ENCODE measurements at regions not wholly inside any gene's neighbourhood (a gene's known extent, or its start where the extent isn't known, plus 50 kb on each side); places are given as distances from the start of the nearest gene placed in this dataset.

DNA sequence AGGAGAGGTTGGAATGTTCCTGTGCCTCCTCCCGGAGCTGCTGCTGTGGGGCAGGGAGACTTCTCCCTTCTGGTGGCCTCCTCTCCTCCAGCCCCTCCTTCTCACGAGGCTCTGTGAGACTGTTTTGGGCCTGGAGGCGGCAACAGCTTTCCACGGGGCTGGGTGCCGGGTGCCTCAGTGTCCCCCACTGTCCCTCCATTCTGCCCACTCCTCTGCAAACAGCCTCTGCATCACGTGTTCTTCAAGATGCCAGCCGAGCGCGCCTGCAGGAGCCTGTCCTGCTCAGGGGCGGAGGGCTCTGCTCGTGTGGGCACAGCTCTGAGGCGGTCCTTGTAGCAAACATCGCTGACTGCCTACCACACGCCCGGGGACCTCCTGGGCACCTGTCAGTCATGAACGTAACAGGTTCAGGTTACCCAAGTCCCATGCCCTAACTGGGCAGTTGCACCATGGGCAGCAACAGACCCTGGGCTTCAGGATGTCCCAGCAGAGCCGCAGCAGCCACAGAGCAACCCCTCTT lies 70.8 kb downstream of the RRM2 start:
- no peak overlapping the region for H3K4me3 ChIP-seq (ENCODE audit: low read depth, low read length)
- in situ Hi-C loops (cut with HindIII; ENCODE audit: low sequenced_read_pairs), result no loop called here
- no peak for DNase-seq (ENCODE audit: low read depth)
- no peak for TF ChIP-seq CTCF (IDR thresholded peaks at IDR 0.05; ENCODE audit: low read depth, low read length, missing control alignments)

GRCh38 chr2:10193851-10194820 lies 71.6 kb downstream of the RRM2 start:
- DNase-seq (ENCODE audit: low read depth), result no peak
- no peak for TF ChIP-seq CTCF (IDR thresholded peaks at IDR 0.05; ENCODE audit: low read depth, low read length, missing control alignments)
- H3K4me3 ChIP-seq (ENCODE audit: low read depth, low read length), result no peak overlapping the region
- in situ Hi-C loops (cut with HindIII; ENCODE audit: low sequenced_read_pairs), result no loop called here

DNA sequence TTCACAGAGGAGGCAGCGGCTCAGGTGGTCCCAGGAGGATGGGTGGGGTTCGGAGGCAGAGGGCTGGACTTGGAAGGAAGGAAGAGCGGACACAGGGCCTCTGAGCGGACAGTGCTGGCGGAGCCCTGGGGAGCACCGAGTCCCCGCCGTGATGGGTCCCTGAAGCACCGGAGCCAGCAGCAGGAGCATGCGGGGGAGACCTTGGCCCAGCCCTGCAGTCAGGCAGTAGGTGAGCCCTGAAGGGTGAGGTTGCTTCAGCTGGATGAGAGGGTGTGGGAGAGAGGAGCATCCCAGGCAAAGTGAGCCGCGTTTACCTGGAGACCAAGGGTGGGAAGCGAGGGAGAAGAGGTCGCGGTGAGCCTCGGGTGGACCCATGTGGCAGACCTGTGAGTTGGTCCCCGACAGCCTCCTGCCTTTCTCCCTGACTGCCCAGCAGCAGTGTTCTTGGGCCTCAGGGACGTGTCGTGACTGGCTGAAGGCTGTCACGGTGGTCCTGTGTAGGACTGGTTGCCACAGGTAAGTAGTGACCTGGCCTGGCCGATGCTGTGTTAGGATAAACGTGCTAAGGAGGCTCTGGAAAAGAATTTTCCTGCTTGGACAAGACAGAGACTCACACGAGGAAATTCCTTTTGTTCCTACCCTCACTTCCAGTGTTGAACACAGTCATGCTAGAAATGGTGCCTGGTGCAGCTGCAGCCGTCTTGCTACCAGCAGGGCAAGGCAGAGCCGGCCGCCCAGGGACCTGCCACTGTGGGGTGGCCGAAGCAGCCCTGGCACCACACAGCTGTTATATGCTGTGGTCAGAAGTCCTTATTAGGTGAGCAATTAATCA lies 73.0 kb downstream of the RRM2 start:
- H3K4me3 ChIP-seq (ENCODE audit: low read depth, low read length), result no peak overlapping the region

GRCh38 chr2:10196110-10196892 lies 73.8 kb downstream of the RRM2 start:
- in situ Hi-C loops (cut with HindIII; ENCODE audit: low sequenced_read_pairs), result no loop called here
- no peak overlapping the region for H3K4me3 ChIP-seq (ENCODE audit: low read depth, low read length)
- no peak for TF ChIP-seq CTCF (IDR thresholded peaks at IDR 0.05; ENCODE audit: low read depth, low read length, missing control alignments)
- DNase-seq (ENCODE audit: low read depth), result no peak

More for the DNA sequence above, 73.0 kb downstream of the RRM2 start:
- no peak for DNase-seq (ENCODE audit: low read depth)
- in situ Hi-C loops (cut with HindIII; ENCODE audit: low sequenced_read_pairs), result no loop called here
- no peak for TF ChIP-seq CTCF (IDR thresholded peaks at IDR 0.05; ENCODE audit: low read depth, low read length, missing control alignments)

DNA sequence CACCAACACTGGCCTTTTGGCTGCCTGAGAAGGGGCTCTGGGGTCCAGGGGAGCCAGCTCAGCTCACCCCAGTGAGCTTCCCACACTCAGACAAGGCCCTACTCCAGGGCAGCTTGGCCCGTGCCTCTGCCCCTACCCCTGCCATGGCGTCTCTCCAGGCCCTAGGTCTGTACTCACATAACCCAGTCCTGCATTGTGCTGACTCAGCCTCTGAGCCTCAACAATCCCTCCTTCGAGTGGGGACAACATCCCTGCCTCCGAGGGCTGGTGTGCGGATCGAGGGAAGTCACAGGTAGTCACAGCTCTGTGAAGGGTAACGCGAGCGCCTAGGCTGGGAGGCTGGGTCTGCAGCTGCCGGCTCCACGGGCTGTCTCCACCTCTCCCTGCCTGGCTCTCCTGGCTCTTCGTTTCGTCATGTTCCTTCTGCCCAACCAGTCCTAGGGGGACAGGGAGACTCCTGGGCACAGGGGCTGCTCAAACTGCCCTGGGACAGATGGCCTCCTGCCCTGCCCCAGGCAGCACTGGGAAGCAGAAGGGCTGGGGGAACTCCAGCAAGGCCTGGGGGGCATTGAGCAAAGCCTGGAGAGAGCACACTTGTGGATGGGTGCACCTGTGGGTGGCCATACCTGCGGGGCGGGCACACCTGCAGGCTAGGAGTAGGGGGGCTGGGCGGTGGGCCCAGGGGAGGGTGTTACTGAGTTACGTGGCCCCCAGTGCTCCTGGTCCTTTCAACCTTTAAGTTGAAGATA lies 74.6 kb downstream of the RRM2 start:
- in situ Hi-C loops (cut with HindIII; ENCODE audit: low sequenced_read_pairs), result no loop called here
- H3K4me3 ChIP-seq (ENCODE audit: low read depth, low read length), result no peak overlapping the region
- DNase-seq (ENCODE audit: low read depth), result no peak
- TF ChIP-seq CTCF (IDR thresholded peaks at IDR 0.05; ENCODE audit: low read depth, low read length, missing control alignments), result no peak
